Hematopoietic multipotent progenitor cell treated with erythropoietin and hydrocortisone succinate and interleukin-3 and kit ligand, for 15 days (in vitro differentiated cells): ENCODE measurements at regions not wholly inside any gene's neighbourhood (a gene's known extent, or its start where the extent isn't known, plus 50 kb on each side); places are given as distances from the start of the nearest gene placed in this dataset.
"Not testable (repeated sequence)": the region's sequence is repeated elsewhere in the genome, so short reads cannot be mapped to it uniquely, and the experiment has no call there.

ENCODE experiments used
- DNase-seq: peaks from one replicate; pipeline ENCODE4 v3.0.0-alpha.2; 2015; ENCODE audit warnings: low spot score

DNA sequence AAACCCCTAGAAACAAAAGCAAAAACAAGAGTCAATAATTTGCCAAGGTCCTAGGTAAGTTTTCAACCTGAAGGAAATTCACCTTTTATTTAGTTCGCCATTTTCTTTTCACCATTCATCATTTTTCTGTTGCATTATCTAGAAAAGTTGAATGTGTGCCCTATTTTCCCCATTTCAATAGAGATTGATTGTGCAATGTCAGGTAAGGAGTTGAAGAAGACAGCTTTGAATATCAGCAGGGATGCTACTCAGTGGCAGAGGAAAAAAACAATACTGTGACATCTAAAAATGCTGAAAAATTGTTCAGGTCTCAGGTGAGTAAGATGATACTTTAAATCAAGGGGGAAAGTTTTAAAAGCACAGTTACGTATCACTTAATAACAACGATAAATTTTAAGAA is 813.7 kb downstream of the DTWD2 start:
- no peak for DNase-seq

DNA sequence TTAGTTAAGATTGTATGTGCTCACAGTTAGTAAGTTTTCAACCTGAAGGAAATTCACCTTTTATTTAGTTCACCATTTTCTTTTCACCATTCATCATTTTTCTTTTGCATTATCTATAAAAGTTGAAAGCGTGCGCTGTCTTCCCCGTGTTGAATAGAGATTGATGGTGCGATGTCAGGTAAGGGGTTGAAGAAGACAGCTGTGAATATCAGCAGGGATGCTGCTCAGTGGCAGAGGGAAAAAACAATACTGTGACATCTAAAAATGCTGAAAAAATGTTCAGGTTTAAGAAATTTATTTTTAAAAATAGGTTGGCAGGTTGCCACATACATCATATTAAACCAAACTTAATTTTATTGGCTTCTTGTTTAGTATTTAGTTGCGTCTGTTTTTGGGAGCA is 815.0 kb downstream of the DTWD2 start:
- no peak for DNase-seq

DNA sequence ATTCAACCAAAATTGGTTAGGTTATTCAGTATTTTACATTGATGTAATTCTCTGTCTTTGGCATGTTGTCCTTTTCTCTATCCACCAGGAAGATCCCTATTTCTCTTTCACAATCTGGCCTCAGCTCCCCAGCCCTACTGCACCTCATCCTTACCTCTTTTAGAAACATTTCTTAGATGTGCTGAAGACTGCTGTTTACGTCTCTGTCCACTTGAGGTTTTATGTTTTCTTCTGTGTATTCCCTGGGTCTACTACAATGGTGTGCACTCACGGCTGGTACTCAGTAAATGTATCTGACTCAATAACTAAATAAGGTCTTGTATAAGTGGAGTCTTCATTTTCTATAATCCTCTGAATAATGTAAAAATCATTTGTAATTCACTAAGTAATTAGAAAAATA is 822.7 kb downstream of the DTWD2 start:
- no peak for DNase-seq

DNA sequence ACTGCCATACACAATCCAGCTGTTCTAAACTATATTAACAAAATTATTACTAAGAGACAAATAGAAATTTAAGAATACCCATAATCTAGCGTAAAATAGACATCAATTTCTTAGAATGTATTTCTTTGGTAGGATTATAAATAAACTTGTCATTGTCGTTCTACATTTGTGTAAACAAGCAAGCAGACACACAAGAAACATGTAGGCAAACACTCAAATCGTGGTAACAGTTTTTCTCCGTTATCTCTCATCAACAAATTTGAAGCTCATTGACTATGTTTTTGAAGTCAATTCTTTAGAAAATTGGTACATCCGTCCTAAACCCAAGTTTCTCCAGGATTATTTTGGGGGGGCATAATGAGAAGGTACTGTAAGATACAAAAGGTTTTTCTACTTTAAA is 832.2 kb downstream of the DTWD2 start:
- no peak for DNase-seq

DNA sequence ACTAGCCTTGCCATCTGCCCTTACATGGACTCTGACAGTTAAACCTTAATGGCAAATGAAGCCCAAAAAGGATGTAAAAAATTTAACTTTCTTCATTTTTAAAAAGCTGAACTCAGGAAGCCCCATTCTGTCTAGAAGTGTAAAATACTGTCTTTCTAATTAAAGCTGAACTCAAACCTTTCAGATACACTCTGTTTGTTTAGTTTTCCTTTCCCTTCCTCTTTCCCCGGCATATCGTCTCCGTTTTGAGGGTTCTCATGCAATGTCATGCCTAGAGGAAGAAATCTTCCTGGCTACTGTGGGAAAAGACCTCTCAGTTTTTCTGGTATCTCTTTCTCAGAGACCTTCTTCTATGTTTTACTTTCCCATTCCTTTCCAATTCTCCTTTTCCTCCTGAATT is 841.5 kb downstream of the DTWD2 start:
- no peak for DNase-seq

DNA sequence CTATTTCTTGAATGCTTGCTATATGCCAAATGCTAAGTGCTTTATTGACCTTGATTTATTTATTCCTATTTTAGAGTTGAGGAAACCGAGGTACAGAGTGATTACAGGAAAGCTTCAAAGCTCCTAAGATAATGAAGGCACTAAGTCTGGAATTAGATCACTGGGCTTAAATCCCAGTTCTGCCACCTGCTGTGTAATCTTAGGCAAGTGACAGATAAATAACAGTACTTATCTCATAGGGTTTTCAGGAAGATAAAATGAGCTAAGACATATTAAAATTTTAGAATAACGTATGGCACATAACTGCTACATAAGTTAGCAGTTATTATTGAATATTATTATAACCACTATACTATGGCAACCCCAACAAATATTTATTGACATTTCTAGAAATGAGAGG is 843.8 kb downstream of the DTWD2 start:
- DNase-seq = no peak

DNA sequence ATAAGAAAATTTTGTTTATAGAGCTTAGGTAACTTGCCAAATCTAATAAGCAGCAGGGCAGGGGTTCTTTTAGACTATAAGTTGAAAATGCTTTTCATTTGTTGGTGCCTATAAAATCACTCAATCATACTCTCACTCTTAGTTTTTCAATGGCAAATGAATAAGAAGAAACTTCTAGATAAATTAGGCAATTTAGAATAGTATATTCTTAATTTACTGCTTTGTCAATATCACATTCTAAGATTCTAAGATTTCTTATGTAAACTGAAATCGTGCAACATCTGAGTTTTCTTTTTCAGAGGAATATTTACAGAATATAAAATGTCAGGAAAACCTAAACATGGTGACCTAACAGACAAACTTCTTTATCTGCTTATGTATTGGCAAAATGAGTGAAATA is 849.0 kb downstream of the DTWD2 start:
- no peak for DNase-seq

DNA sequence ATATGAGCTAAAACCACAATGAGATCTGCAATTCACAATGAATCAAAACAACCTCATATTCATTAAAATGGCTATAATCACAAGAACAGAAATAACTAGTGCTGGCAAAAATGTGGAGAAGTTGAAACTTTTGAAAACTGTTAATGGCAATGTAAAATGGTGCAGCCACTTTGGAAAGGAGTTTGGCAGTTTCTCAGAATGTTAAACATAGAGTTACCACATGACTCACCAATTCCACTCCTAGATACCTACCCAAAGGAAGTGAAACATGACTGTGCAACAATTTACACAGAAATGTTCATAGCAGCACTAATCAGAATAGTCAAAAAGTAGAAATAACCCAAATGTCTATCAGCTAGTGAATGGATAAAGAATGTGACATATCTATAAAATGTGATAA is 862.2 kb downstream of the DTWD2 start:
- no peak for DNase-seq

DNA sequence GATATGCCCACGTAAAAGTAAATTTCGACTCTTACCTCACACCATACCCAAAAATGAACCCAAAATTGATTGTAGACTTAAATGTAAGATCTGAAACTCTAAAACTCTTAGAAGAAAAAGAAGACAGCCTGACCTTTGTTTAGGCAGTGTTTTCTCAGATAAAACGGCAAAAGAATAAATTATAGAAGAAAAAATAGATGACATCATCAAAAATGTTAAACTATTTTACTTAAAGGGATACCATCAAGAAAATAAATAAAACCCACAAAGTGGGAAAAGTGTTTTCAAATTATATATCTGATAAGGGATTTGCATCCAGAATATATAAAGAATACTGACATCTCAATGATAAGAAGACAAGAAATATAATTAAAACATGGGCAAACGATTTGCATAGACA is 862.7 kb downstream of the DTWD2 start:
- DNase-seq = no peak

DNA sequence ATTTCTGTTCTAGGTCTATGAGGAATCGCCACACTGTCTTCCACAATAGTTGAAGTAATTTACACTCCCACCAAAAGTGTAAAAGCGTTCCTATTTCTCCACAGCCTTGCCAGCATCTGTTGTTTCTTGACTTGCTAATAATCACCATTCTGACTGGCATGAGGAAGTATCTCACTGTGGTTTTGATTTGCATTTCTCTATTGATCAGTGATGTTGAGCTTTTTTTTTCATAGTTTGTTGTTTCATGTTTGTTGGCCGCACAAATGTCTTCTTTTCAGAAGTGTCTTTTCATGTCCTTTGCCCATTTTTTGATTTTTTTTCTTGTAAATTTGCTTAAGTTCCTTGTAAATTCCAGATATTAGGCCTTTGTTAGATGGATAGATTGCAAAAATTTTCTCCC is 867.1 kb downstream of the DTWD2 start:
- no peak for DNase-seq

DNA sequence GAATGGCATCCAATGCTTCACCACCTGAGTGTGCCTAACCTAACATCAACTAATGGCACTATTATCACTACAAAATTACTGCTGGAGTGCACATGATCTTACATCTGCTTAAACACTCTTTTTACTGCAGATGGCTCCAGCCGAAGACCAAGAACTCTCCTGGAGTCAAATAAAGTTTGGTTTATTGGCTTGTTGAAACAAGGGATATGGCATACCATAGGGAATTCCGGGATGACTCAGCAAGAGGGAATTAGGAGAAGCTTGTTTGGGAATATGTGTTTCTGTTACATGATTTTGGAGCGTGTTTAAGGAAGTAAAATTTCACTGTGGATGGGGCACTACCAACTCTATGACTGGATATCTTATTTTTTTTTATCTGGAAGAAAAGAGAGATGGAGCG is 872.6 kb downstream of the DTWD2 start:
- DNase-seq = no peak

DNA sequence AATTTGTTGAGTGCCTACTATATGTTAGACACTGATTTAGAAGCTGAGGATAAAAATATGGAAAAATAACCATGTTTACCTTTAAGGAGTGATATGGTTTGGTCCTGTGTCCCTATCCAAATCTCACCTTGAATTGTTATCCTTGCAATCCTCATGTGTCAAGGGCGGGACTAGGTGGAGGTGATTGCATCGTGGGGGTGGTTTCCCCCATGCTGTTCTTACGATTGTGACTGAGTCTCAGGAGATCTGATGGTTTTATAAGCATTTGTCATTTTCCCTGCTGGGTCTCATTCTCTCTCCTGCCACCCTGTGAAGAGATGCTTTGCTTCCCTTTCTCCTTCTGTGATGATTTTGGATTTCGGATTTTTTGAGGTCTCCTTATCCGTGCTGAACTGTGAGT is 876.4 kb downstream of the DTWD2 start:
- DNase-seq = no peak

DNA sequence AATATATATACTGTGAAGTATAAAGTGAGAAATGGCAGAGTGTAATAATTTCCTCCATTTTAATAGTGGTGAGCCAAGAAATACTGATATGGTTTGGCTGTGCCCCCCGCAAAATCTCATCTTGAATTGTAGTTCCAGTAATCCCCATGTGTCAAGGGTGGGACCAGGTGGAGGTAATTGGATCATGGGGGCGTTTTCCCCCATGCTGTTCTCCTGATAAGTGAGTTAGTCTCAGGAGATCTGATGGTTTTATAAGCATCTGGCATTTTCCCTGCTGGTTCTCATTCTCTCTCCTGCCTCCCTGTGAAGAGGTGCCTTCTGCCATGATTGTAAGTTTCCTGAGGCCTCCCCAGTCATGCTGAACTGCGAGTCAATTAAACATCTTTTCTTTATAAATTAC is 881.1 kb downstream of the DTWD2 start:
- not testable (repeated sequence) for DNase-seq

DNA sequence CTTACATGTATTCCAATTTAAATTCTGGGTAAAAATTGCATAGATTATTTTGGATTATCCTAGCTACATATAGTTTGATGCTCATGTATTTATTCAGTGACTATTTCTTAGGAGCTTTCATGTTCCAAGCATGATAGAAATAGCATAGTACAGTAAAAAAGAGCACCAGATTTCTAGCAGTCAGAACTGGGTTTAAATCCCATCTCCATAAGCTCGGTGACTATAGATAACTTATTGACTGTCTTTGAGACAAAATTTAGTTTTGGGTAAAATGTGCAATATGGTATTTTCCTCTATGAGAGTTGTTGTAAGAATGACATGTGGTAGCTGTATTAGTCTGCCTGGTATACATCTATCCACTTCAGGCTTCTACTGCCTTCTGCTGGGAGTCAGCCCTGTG is 889.6 kb downstream of the DTWD2 start:
- no peak for DNase-seq

DNA sequence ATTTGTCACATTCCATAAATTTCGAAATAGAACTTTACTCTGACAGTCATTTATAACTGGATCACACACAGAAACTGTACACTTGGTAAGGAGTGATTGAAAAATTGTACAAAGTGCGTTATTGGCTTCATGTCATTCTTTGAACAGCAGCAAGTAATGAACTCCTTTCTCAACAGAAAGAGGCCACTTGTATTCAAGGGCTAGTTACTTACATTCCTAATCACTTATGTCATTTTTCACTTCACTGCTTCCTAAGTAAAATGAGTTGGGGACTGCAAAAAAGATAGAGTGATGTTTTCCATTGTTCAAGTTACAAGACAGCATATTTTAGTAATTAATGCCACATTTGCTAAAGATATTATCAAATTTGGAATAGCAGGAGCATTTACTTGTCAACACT is 893.2 kb downstream of the DTWD2 start:
- no peak for DNase-seq

DNA sequence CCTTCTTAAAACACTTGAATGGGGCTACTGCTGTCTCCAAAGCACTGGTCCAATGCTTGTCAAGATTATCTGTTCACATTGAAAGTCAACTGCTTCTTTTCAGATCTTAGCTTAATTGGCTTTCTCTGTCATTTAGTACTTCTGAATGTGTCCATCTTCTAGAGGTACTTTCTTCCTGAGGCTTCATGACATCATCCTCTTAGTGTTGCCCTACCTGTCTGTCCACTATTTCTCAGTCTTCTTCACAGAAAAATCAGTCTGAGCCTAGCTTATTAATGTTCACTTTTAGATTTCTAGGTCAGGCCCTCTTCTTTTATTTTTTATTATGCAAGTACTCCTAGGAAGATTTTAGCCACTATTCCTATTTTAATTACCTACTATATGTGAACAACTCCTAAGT is 899.9 kb downstream of the DTWD2 start:
- DNase-seq = no peak

DNA sequence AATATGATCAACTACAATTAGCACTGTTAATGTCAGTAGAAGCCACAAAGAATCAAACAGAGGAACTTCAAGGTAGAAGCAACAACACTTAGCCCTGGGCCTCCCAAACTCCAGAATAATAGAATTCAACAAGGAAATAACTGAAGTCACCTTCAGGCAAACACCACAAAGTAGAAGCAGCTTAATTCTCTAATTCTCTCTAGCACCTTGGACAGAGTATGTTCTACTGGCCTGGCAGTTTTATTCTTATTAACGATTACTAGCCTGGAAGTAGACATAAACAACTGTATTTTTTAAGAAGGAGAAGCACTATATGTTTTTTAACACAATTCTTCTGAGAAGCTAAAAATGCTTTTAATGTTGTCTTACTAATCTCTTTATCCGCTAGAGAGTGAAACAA is 911.9 kb downstream of the DTWD2 start:
- no peak for DNase-seq

DNA sequence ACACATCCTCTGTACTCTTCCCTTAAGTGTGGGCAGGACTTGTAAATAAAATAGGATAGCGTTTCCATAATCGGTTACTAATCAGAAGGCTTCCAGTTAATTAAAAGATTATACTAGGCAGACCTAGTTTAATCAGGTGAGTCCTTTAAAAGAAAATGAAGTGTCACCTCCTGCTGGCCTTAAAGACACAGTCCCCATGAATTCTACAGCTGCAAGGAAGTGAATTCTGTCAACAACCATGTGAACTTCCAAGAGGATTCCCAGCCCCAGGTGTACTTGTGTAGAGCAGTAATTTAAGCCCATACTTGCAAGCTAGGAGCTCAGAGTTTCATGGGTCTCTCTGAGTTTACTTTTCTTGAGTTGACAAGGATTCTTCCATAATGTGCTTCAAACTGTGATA is 918.3 kb downstream of the DTWD2 start:
- DNase-seq = no peak

DNA sequence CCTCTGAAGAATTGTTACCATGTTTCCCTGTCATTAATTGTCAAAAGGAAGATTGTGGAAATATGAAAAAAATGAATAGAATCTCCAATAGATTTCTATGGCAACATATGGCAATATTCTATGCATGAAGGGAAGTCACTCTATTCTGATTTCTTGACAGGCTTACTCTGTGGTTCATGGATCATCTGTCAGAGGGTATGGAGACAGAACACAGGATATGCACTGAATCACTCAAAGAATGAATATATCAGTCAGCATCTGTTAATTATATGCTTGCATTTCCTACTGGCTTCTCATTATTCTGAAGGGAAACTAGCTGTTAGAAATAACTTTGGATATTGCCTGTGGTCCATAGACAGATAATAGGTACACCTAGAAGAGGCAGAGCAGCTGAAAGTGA is 918.9 kb downstream of the DTWD2 start:
- no peak for DNase-seq

DNA sequence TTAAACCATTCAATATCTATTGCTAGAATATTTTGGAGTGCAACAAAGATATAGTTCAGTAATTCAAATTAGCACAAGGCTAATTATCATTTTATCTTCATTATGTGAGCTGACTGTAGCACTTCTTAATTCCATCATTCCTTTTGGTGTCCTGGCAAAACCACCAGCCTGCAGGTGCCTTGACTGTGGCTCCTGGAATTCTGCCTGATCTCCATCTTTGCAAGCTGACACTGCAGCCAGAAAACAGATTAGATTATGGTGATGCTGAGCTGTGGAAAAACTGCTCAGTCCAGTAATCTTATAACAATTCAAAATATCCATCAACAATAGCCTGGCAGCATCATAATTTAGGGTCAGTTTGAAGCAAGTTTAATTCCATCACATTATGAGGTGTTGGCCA is 919.5 kb downstream of the DTWD2 start:
- no peak for DNase-seq

DNA sequence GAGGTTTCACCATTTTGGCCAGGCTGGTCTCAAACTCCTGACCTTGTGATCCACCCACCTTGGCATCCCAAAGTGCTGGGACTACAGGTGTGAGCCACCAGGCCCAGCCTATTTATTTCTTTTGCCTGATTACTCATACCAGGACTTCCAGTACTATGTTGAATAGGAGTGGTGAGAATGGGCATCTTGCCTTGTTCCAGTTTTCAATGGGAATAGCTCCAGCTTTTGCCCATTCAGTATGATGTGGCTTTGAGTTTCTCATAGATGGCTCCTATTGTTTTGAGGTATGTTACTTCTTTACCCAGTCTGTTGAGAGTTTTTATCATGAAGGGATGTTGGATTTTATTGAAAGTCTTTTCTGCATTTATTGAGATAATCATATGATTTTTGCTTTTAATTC is 924.5 kb downstream of the DTWD2 start:
- not testable (repeated sequence) for DNase-seq

DNA sequence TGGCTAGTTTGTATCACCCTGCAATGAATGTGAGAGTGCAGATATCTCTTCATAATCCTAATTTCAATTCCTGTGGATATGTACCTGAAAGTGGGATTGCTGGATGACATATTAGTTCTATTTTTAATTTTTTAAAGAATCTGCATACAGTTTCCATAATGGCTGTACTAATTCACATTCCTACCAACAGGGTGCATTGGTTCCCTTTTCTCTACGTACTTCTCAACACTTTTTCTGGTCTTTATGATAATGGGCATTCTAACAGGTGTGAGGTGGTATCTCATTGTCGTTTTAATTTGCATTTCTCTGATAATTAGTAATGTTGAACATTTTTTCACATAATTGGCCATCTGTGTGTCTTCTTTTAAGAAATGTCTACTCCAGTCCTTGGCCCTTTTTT is 927.5 kb downstream of the DTWD2 start:
- no peak for DNase-seq

DNA sequence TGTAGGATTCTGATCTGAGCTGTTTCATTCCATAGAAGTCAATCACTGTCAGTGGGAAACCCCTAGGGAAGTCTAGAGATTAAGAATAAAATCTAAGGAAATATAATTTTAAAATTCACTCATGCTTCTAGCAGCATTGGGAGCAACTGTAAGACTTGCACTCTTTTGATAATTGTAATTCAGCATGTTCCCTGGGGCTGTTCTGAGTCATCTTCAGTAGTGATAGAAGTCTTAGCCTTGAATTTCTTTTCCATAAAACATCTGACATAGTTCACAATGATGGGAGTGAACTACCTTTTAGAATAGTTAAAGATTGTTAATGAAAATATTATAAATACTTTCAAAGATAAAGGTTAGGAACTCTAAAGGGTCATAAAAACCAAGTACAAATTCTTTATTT is 935.8 kb downstream of the DTWD2 start:
- DNase-seq = no peak

DNA sequence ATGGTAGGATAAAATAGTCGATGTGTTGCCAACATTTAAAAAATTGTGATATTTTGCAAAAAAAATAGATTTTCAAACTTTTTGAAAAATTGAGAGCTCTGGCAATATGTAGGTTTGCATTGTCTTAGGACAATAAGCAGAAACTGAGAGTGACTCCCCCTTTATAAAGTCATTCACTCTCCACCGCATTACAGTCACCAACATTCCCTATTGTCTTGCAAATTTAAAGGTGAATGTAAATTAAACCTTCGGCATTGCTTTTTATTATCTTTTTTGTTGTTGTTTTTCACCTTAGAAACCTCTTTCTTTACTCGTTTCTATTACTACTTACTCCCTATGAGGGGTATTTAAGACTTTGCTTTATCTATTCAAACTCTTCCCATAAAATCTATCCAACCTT is 944.2 kb downstream of the DTWD2 start:
- DNase-seq = no peak

DNA sequence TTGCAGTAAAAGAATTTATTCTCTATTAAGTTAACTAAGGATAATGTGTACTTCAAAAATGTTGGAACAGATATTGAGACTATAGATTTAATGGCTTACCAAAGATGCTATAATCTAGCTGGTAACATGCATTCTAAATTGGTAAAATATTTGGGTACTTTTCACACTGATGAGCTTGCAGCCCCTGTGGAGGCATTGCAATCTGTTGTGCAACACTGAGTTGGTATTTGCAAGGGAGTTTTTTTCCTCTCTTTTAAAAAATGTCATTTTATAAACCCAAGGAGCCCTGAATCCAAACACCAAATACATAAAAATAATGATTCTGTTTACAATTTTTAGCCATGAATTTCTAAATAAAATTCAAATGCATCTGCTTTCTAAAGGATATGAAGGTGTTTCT is 944.8 kb downstream of the DTWD2 start:
- no peak for DNase-seq

DNA sequence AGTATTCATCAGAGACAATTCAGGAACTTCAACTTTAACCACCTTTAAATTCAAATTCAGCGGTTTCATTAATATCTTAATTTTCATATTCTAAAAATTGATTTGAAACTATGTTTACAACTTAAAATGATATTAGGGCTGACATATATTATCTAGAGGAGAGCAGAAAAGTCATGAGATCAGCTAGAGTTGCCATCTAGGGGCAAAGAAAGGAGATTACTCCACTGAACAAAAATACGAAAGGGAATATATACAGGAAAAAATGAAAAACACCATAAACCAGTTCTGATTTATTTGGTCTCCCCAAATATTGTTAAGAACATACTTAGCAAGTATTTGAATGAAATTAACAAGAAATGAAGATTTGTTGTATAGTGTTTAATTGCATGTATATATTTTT is 946.3 kb downstream of the DTWD2 start:
- no peak for DNase-seq
